ENCODE measurements at regions not wholly inside any gene's neighbourhood (a gene's known extent, or its start where the extent isn't known, plus 50 kb on each side); places are given as distances from the start of the nearest gene placed in this dataset.
A peak's percentile ranks its signal among the peaks of the same experiment; 100 is the strongest.

DNA sequence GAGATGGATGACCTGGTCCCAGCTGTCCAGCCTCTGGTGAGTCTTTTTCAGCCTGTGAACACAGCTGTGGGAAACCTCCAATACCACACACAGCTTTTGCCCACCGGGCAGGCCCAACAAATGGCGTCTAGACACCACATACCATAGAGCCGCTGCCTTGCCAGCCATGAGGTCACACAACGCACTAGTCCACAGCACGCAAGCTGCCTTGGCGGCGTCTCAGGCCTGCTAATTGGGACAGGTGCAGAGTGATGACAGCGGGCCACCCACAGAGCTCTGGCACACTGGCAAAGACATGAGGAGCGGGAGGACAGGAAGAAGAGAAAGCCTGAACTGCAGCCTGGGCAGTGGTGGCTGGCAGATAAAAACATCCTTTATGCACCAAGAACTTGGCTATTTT, 125.5 kb downstream of the ADAMTS1 start:
- Histone ChIP-seq H3K79me2 (ENCODE audit: control insufficient read depth, low read length) (no peaks in the 10 kb centered on the region), H3K4me3 (ENCODE audit: low read length) (no peak overlapping the region), H3K36me3 (ENCODE audit: control insufficient read depth, low read length) (no peaks in the 10 kb centered on the region), H3F3A (ENCODE audit: control insufficient read depth, insufficient read depth) (no peaks in the 10 kb centered on the region), H3K9me2 (replicated peaks; ENCODE audit: control insufficient read depth, low read length) (no peaks in the 10 kb centered on the region), H3K4me1 (ENCODE audit: control insufficient read depth, low read length) (no peaks in the 10 kb centered on the region), H3K27ac (ENCODE audit: low read depth, low read length) (no peak overlapping the region), H4K20me1 (ENCODE audit: control insufficient read depth, insufficient read depth, low read depth, low read length) (no peaks in the 10 kb centered on the region), H3K4me2 (ENCODE audit: low read length) (no peak overlapping the region), H3K27me3 (ENCODE audit: control insufficient read depth, low read length) (no peaks in the 10 kb centered on the region), H3K9me3 (ENCODE audit: control insufficient read depth, insufficient read depth, low read length) (no peaks in the 10 kb centered on the region)
- no peak for TF ChIP-seq EZH2phosphoT487 (IDR thresholded peaks at IDR 0.05; ENCODE audit: borderline replicate concordance, low read length)

- Histone ChIP-seq H3K27me3 (ENCODE audit: control insufficient read depth, low read length) (no peaks in the 10 kb centered on the region), H3K4me1 (ENCODE audit: control insufficient read depth, low read length) (no peaks in the 10 kb centered on the region), H3F3A (ENCODE audit: control insufficient read depth, insufficient read depth) (no peaks in the 10 kb centered on the region), H3K9me3 (ENCODE audit: control insufficient read depth, insufficient read depth, low read length) (no peaks in the 10 kb centered on the region), H3K4me3 (ENCODE audit: low read length) (no peak overlapping the region), H3K79me2 (ENCODE audit: control insufficient read depth, low read length) (no peaks in the 10 kb centered on the region), H3K4me2 (ENCODE audit: low read length) (no peak overlapping the region), H3K9me2 (replicated peaks; ENCODE audit: control insufficient read depth, low read length) (no peaks in the 10 kb centered on the region), H3K36me3 (ENCODE audit: control insufficient read depth, low read length) (no peaks in the 10 kb centered on the region), H3K27ac (ENCODE audit: low read depth, low read length) (no peak overlapping the region), H4K20me1 (ENCODE audit: control insufficient read depth, insufficient read depth, low read depth, low read length) (no peaks in the 10 kb centered on the region)
- TF ChIP-seq EZH2phosphoT487 (IDR thresholded peaks at IDR 0.05; ENCODE audit: borderline replicate concordance, low read length), result no peak
- no peak for TF ChIP-seq CTCF (IDR thresholded peaks at IDR 0.05; ENCODE audit: low read depth, low read length, poor library complexity, severe bottlenecking)
Measured at GRCh38 chr21:26717146-26717739, 128.0 kb downstream of the ADAMTS1 start.

DNA sequence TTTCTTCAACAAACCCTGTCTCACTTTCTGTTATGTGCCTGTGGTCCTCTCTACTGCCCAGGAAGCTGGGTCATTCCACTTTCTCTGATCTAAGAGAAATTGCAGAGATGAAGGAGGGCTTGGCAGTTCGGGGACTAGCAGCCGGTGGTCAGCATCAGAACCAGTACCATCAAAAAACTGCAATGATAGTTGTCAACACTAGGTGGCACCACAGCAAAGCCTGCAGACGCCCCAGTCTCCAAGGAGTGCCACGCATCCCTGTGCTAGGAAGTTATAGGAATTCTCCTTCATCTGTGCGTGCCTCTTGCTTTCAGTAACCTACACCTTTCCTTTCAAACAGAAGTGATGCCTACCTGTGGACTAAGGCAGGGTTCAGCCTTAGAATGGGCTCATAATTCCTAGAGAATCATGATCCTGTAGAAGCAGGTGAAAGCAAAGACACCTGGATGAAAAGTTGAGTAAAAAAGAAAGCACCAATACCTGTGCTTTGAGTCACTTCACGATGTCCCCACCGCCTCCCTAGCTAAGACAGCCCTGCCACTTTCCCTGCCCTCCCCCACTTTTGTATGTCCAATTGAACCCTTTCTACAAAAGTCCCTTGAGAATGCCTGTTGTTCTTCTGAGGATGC, 129.2 kb downstream of the ADAMTS1 start:
- Histone ChIP-seq H3K27ac (ENCODE audit: low read depth, low read length) (no peak overlapping the region), H3K36me3 (ENCODE audit: control insufficient read depth, low read length) (no peaks in the 10 kb centered on the region), H3K4me2 (ENCODE audit: low read length) (no peak overlapping the region), H3K79me2 (ENCODE audit: control insufficient read depth, low read length) (no peaks in the 10 kb centered on the region), H3K9me2 (replicated peaks; ENCODE audit: control insufficient read depth, low read length) (no peaks in the 10 kb centered on the region), H3K9me3 (ENCODE audit: control insufficient read depth, insufficient read depth, low read length) (no peaks in the 10 kb centered on the region), H3F3A (ENCODE audit: control insufficient read depth, insufficient read depth) (no peaks in the 10 kb centered on the region), H3K27me3 (ENCODE audit: control insufficient read depth, low read length) (no peaks in the 10 kb centered on the region), H3K4me1 (ENCODE audit: control insufficient read depth, low read length) (no peaks in the 10 kb centered on the region), H4K20me1 (ENCODE audit: control insufficient read depth, insufficient read depth, low read depth, low read length) (no peaks in the 10 kb centered on the region), H3K4me3 (ENCODE audit: low read length) (no peak overlapping the region)
- TF ChIP-seq CTCF (IDR thresholded peaks at IDR 0.05; ENCODE audit: low read depth, low read length, poor library complexity, severe bottlenecking) (peak; percentile 65), EZH2phosphoT487 (IDR thresholded peaks at IDR 0.05; ENCODE audit: borderline replicate concordance, low read length) (no peak)

DNA sequence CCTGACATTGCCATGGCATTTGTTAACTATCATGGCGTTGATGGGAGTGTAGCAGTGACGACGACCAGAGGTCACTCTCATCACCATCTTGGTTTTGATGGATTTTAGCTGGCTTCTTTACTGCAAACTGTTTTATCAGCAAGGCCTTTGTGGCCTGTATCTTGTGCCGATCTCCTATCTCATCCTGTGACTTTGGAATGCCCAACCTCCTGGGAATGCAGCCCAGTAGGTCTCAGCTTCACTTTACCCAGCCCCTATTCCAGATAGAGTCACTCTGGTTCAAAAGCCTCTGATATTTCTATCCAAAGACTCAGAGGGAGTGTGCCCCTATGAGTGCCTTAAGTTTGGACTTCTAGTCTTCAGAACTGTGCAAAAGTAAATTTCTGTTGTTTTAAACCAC, 130.1 kb downstream of the ADAMTS1 start:
- Histone ChIP-seq H3K79me2 (ENCODE audit: control insufficient read depth, low read length) (no peaks in the 10 kb centered on the region), H3K27ac (ENCODE audit: low read depth, low read length) (no peak overlapping the region), H3K36me3 (ENCODE audit: control insufficient read depth, low read length) (no peaks in the 10 kb centered on the region), H3F3A (ENCODE audit: control insufficient read depth, insufficient read depth) (no peaks in the 10 kb centered on the region), H3K4me1 (ENCODE audit: control insufficient read depth, low read length) (no peaks in the 10 kb centered on the region), H3K4me2 (ENCODE audit: low read length) (no peak overlapping the region), H3K9me3 (ENCODE audit: control insufficient read depth, insufficient read depth, low read length) (no peaks in the 10 kb centered on the region), H3K4me3 (ENCODE audit: low read length) (no peak overlapping the region), H3K9me2 (replicated peaks; ENCODE audit: control insufficient read depth, low read length) (no peaks in the 10 kb centered on the region), H4K20me1 (ENCODE audit: control insufficient read depth, insufficient read depth, low read depth, low read length) (no peaks in the 10 kb centered on the region), H3K27me3 (ENCODE audit: control insufficient read depth, low read length) (no peaks in the 10 kb centered on the region)
- TF ChIP-seq EZH2phosphoT487 (IDR thresholded peaks at IDR 0.05; ENCODE audit: borderline replicate concordance, low read length), result no peak
- no peak for TF ChIP-seq CTCF (IDR thresholded peaks at IDR 0.05; ENCODE audit: low read depth, low read length, poor library complexity, severe bottlenecking)
